H1 (cell line): ENCODE measurements at regions not wholly inside any gene's neighbourhood (a gene's known extent, or its start where the extent isn't known, plus 50 kb on each side); places are given as distances from the start of the nearest gene placed in this dataset.

Experiments used
- MAFK ChIP-seq: IDR thresholded peaks from 2 replicates; pipeline ENCODE4 v1.6.1; 2012; ENCODE audit warnings: low read depth, mild to moderate bottlenecking, improper control_type of control experiment, low read length
- POLR2A ChIP-seq, 2 experiments: IDR thresholded peaks; 1 replicate in 1 of 2; 2 replicates in 1 of 2; pipeline ENCODE4 v1.6.1; 2011; ENCODE audit warnings: low read depth in 2 of 2, low read length in 2 of 2, mild to moderate bottlenecking in 2 of 2; ENCODE audit errors: control extremely low read depth in 1 of 2
- RAD21 ChIP-seq, 2 experiments: IDR thresholded peaks in 1 of 2; conservative IDR thresholded peaks in 1 of 2; 2 replicates each; pipeline ENCODE4 v1.6.1; 2011; ENCODE audit warnings: low read depth in 2 of 2, low read length in 2 of 2, improper control_type of control experiment in 1 of 2, inconsistent platforms in 1 of 2, mild to moderate bottlenecking in 1 of 2, moderate library complexity in 1 of 2
- SP2 ChIP-seq: IDR thresholded peaks from 2 replicates; pipeline ENCODE4 v1.6.1; 2012; ENCODE audit warnings: mild to moderate bottlenecking, low read length, inconsistent platforms

DNA sequence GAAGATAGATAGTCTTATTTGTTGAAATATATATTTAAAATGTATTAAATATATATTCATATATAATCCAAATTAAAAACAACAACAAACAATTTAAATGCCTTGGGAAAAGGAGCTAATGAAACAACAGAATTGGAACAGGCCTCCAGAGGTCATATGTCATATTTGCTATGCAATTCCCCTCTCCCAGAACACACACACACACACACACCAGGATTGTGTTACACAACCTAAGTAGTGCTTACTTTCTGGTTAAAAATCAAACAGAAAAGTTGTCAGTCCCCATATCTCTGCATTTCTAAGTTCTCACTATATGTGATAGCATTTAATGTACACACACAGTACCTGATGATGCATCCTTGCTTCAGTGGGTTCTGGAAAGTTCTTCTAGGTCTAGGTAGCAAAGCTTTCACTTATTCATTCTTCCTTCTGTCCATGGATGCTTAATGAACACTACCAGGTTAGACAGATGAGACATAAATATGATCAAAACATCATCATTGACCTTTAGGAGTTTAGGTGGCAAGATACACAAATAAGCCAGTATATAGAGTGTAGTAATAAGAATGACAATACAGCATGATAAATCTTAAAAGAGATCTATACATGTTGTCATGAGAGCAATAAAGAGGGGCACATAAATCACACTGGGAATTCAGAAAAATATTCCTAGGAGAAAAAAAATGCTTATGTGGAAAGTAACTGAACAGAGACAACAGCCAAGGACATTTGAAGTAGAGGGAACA lies 662.8 kb downstream of the PTPRC start (continued):
- TF ChIP-seq RAD21 (IDR thresholded peaks at IDR 0.05 in 1 of 2, conservative IDR thresholded peaks at IDR 0.05 in 1 of 2; ENCODE audit: low read depth in 2 of 2, low read length in 2 of 2) (no peak), POLR2A (IDR thresholded peaks at IDR 0.05; ENCODE audit: control extremely low read depth in 1 of 2, low read depth in 2 of 2, low read length in 2 of 2) (no peak), MAFK (no peak), SP2 (no peak)
- TF ChIP-seq, all 59 proteins: peak for 0
